ENCODE measurements at regions not wholly inside any gene's neighbourhood (a gene's known extent, or its start where the extent isn't known, plus 50 kb on each side); places are given as distances from the start of the nearest gene placed in this dataset.

DNA sequence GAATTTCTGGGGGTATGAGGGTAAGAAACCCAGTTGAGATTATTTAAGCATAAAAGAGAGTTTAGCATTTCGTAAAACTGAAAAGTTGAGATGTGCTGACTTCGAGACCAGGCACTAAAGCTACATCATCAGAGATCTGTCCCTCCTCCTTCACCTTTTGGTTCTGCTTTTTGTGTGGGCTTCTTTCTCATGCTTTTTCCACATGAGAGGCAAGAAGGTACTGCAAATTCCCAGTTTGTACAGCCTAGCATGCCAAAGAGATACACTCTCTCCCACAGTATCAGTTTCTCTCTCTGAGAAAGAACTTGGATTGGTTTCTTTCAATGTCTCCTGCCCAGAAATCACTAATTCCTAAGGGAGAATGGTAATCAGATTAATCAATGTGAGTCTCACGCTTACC lies 584.7 kb downstream of the SEMA5A start:
- no peaks in the 10 kb centered on the region for H3K4me1 Mint-ChIP-seq (ENCODE audit: low read depth, unreplicated experiment)
- H3K4me3 Mint-ChIP-seq (ENCODE audit: unreplicated experiment) = no peak overlapping the region
- no peaks in the 10 kb centered on the region for H3K9me3 Mint-ChIP-seq (ENCODE audit: unreplicated experiment)
- H3K4me3 ChIP-seq (ENCODE audit: low read depth, low read length) = no peak overlapping the region
- no peaks in the 10 kb centered on the region for H3K4me1 ChIP-seq
- no peak for DNase-seq
- TF ChIP-seq, protein P1, sequence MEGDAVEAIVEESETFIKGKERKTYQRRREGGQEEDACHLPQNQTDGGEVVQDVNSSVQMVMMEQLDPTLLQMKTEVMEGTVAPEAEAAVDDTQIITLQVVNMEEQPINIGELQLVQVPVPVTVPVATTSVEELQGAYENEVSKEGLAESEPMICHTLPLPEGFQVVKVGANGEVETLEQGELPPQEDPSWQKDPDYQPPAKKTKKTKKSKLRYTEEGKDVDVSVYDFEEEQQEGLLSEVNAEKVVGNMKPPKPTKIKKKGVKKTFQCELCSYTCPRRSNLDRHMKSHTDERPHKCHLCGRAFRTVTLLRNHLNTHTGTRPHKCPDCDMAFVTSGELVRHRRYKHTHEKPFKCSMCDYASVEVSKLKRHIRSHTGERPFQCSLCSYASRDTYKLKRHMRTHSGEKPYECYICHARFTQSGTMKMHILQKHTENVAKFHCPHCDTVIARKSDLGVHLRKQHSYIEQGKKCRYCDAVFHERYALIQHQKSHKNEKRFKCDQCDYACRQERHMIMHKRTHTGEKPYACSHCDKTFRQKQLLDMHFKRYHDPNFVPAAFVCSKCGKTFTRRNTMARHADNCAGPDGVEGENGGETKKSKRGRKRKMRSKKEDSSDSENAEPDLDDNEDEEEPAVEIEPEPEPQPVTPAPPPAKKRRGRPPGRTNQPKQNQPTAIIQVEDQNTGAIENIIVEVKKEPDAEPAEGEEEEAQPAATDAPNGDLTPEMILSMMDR (IDR thresholded peaks at IDR 0.05; ENCODE audit: insufficient read depth in 1 of 2, low read depth in 1 of 2, low read length in 1 of 2, severe bottlenecking in 1 of 2, unreplicated experiment in 1 of 2) = no peak
- no TSS peak for BruUV-seq (replicated peaks)
- H3K27me3 Mint-ChIP-seq (ENCODE audit: insufficient read depth, unreplicated experiment) = peaks cover 17% of the 10 kb centered on the region
- ChIA-PET POLR2A (no interaction called here), CTCF (no interaction called here)
- H3K36me3 Mint-ChIP-seq (ENCODE audit: insufficient read depth, unreplicated experiment) = no peaks in the 10 kb centered on the region
- no peaks in the 10 kb centered on the region for H3K36me3 ChIP-seq (ENCODE audit: control insufficient read depth, insufficient read depth, low read length)
- no peaks in the 10 kb centered on the region for H3K27me3 ChIP-seq (replicated peaks; ENCODE audit: control insufficient read depth, insufficient read depth, low read length)
- H3K27ac Mint-ChIP-seq (ENCODE audit: unreplicated experiment) = no peak overlapping the region
- intact Hi-C loops (cut with micrococcal nuclease; ENCODE audit: unreplicated experiment) = no loop called here
- H3K9me3 ChIP-seq = no peaks in the 10 kb centered on the region

DNA sequence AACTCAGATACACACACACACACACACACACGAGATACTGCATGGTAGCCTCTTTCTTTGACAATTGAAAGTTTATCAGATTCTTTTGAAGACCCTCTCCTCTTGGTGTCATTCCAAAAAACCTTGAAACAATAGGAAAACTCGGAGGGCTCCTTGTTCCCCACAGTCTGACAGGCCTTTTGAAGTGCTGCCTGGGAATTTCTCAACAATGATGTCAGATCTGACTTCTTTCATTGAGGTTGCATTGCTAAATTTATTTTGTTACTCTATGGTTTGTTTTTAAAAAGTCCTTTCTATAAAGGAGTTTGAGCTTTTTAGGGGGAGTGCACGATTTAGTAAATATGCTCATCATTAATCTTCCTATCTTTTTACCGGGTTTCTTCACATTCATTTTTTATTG lies 583.9 kb downstream of the SEMA5A start:
- Histone ChIP-seq H3K4me3 (ENCODE audit: low read depth, low read length) (no peak overlapping the region), H3K36me3 (ENCODE audit: control insufficient read depth, insufficient read depth, low read length) (no peaks in the 10 kb centered on the region), H3K9me3 (no peaks in the 10 kb centered on the region), H3K4me1 (no peaks in the 10 kb centered on the region), H3K27me3 (replicated peaks; ENCODE audit: control insufficient read depth, insufficient read depth, low read length) (no peaks in the 10 kb centered on the region)
- ChIA-PET CTCF (no interaction called here), POLR2A (no interaction called here)
- intact Hi-C loops (cut with micrococcal nuclease; ENCODE audit: unreplicated experiment) = no loop called here
- no peaks in the 10 kb centered on the region for H3K36me3 Mint-ChIP-seq (ENCODE audit: insufficient read depth, unreplicated experiment)
- H3K4me1 Mint-ChIP-seq (ENCODE audit: low read depth, unreplicated experiment) = no peaks in the 10 kb centered on the region
- H3K27me3 Mint-ChIP-seq (ENCODE audit: insufficient read depth, unreplicated experiment) = peaks cover 16% of the 10 kb centered on the region
- H3K9me3 Mint-ChIP-seq (ENCODE audit: unreplicated experiment) = no peaks in the 10 kb centered on the region
- TF ChIP-seq, protein P1 (IDR thresholded peaks at IDR 0.05; ENCODE audit: insufficient read depth in 1 of 2, low read depth in 1 of 2, low read length in 1 of 2, severe bottlenecking in 1 of 2, unreplicated experiment in 1 of 2) = no peak
- no peak for DNase-seq
- no peak overlapping the region for H3K4me3 Mint-ChIP-seq (ENCODE audit: unreplicated experiment)
- no TSS peak for BruUV-seq (replicated peaks)
- no peak overlapping the region for H3K27ac Mint-ChIP-seq (ENCODE audit: unreplicated experiment)

DNA sequence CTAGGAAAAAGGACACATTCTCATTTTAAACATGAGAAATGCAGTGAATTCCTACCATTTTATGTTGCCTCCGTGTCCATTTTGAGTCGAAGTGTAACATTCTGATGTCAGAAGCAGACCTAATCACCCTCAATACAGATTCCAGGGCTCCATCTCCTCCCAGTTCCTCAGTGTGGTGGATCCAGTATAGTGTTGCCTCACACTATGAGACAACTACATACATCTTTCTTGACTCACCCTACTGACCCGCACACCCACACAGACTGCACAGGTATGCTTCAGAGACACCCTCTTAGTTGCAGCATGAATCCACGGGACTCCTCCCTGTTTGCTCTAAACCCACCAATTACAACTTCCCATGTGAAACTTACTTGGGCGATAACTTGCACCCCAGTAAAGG lies 564.9 kb downstream of the SEMA5A start:
- no peak overlapping the region for H3K27ac Mint-ChIP-seq (ENCODE audit: unreplicated experiment)
- Histone ChIP-seq H3K27me3 (replicated peaks; ENCODE audit: control insufficient read depth, insufficient read depth, low read length) (no peaks in the 10 kb centered on the region), H3K4me3 (ENCODE audit: low read depth, low read length) (no peak overlapping the region), H3K4me1 (no peaks in the 10 kb centered on the region), H3K9me3 (no peaks in the 10 kb centered on the region), H3K36me3 (ENCODE audit: control insufficient read depth, insufficient read depth, low read length) (no peaks in the 10 kb centered on the region)
- ChIA-PET POLR2A (no interaction called here), CTCF (no interaction called here)
- no peaks in the 10 kb centered on the region for H3K4me1 Mint-ChIP-seq (ENCODE audit: low read depth, unreplicated experiment)
- no TSS peak for BruUV-seq (replicated peaks)
- intact Hi-C loops (cut with micrococcal nuclease; ENCODE audit: unreplicated experiment) = no loop called here
- TF ChIP-seq, protein P1 (IDR thresholded peaks at IDR 0.05; ENCODE audit: insufficient read depth in 1 of 2, low read depth in 1 of 2, low read length in 1 of 2, severe bottlenecking in 1 of 2, unreplicated experiment in 1 of 2) = no peak
- H3K4me3 Mint-ChIP-seq (ENCODE audit: unreplicated experiment) = no peak overlapping the region
- H3K27me3 Mint-ChIP-seq (ENCODE audit: insufficient read depth, unreplicated experiment) = peaks cover 18% of the 10 kb centered on the region
- no peaks in the 10 kb centered on the region for H3K36me3 Mint-ChIP-seq (ENCODE audit: insufficient read depth, unreplicated experiment)
- no peak for DNase-seq
- H3K9me3 Mint-ChIP-seq (ENCODE audit: unreplicated experiment) = no peaks in the 10 kb centered on the region

Data from Caco-2 (cell line).